B cell (primary cell): ENCODE measurements at regions not wholly inside any gene's neighbourhood (a gene's known extent, or its start where the extent isn't known, plus 50 kb on each side); places are given as distances from the start of the nearest gene placed in this dataset.

Source experiments
- ATAC-seq: fragments of 200-7000 bp; cut with Tn5 transposase; one replicate; pipeline ENCODE4 v1.10.0; 2021; ENCODE audit warnings: low read depth, mild to moderate bottlenecking, moderate number of reproducible peaks, moderate library complexity
- CTCF ChIA-PET: fragments of 350-600 bp; sonication (Branson Sonifier 250); formaldehyde crosslinking; loops from one replicate; lab custom pipeline; 2021; ENCODE audit warnings: antibody characterized with exemption, inconsistent platforms; lab: Charles Lee
- POLR2A ChIA-PET: fragments of 350-600 bp; sonication (Branson Sonifier 250); formaldehyde crosslinking; loops from one replicate; lab custom pipeline; 2021; ENCODE audit warnings: antibody characterized with exemption; lab: Charles Lee
- DNase-seq: peaks from one replicate; pipeline ENCODE4 v3.0.0; 2013
- H2AFZ ChIP-seq: 2 replicates; pipeline ENCODE4 v1.6.1; 2012; ENCODE audit warnings: mild to moderate bottlenecking, low read depth, low read length; ENCODE audit not compliant: insufficient read depth, poor library complexity, severe bottlenecking
- H3K27ac ChIP-seq, 2 donors: 1 replicate in 1 of 2; 2 replicates in 1 of 2; pipeline ENCODE4 v1.5.1; 2012 to 2013; ENCODE audit warnings: low read length in 2 of 2, mild to moderate bottlenecking in 2 of 2, moderate library complexity in 1 of 2
- H3K27me3 ChIP-seq, 4 experiments: fragments of 200-600 bp in 1 of 4; sonication (generic) in 1 of 4; replicated peaks in 1 of 4; 1 replicate in 2 of 4; 2 replicates in 2 of 4; pipeline versions ENCODE4 v1.6.1 to v1.7.0; 2013 to 2016; ENCODE audit warnings: low read length in 3 of 4, mild to moderate bottlenecking in 2 of 4, mixed read lengths in 1 of 4, moderate library complexity in 1 of 4; ENCODE audit not compliant: insufficient read depth in 4 of 4, control insufficient read depth in 3 of 4; ENCODE audit errors: control extremely low read depth in 1 of 4
- H3K36me3 ChIP-seq, 2 experiments: replicated peaks in 1 of 2; 1 replicate in 1 of 2; 2 replicates in 1 of 2; pipeline versions ENCODE4 v1.6.1 to v1.7.1; 2013; ENCODE audit warnings: low read length in 1 of 2; ENCODE audit not compliant: insufficient read depth in 2 of 2, control insufficient read depth in 1 of 2; ENCODE audit errors: control extremely low read depth in 1 of 2, extremely low read depth in 1 of 2
- H3K4me1 ChIP-seq, 2 donors: fragments of 200-600 bp in 1 of 2; sonication (generic) in 1 of 2; 1 replicate in 1 of 2; 2 replicates in 1 of 2; pipeline versions ENCODE4 v1.5.1 to v1.6.1; 2013 to 2017; ENCODE audit warnings: low read length in 2 of 2; ENCODE audit not compliant: control insufficient read depth in 2 of 2, insufficient read depth in 2 of 2
- H3K4me2 ChIP-seq: replicated peaks from 2 replicates; pipeline ENCODE3; 2012; ENCODE audit warnings: mild to moderate bottlenecking, low read depth, low read length; ENCODE audit not compliant: poor library complexity, severe bottlenecking
- H3K4me3 ChIP-seq, 5 experiments: fragments of 200-600 bp in 1 of 5; sonication (generic) in 1 of 5; 1 replicate in 3 of 5; 2 replicates in 2 of 5; pipeline versions ENCODE4 v1.5.1 to v1.7.0; 2011 to 2016; ENCODE audit warnings: low read length in 4 of 5, mild to moderate bottlenecking in 4 of 5, low read depth in 2 of 5, control low read depth in 1 of 5, moderate library complexity in 1 of 5; ENCODE audit not compliant: insufficient read depth in 1 of 5; ENCODE audit errors: control extremely low read depth in 1 of 5, extremely low read depth in 1 of 5
- H3K79me2 ChIP-seq: fragments of 200-600 bp; sonication (generic); one replicate; pipeline ENCODE4 v1.6.0; 2016; ENCODE audit warnings: low read length; ENCODE audit not compliant: control insufficient read depth, insufficient read depth
- H3K9ac ChIP-seq: fragments of 200-600 bp; sonication (generic); 2 replicates; pipeline ENCODE4 v1.6.1; 2017; ENCODE audit warnings: mild to moderate bottlenecking, low read length, moderate library complexity
- H3K9me3 ChIP-seq, 3 donors: one replicate each; pipeline versions ENCODE4 v1.6.1 to v1.7.1; 2013; ENCODE audit warnings: low read length in 2 of 3; ENCODE audit not compliant: control insufficient read depth in 2 of 3, insufficient read depth in 1 of 3; ENCODE audit errors: control extremely low read depth in 1 of 3
- H4K20me1 ChIP-seq: 2 replicates; pipeline ENCODE4 v1.6.0; 2012; ENCODE audit warnings: mild to moderate bottlenecking, low read length; ENCODE audit not compliant: insufficient read depth, control insufficient read depth, poor library complexity, severe bottlenecking
- H3K27ac Mint-ChIP-seq: one replicate; pipeline ENCODE4 v1.8.0; 2021; ENCODE audit warnings: mixed read lengths
- H3K27me3 Mint-ChIP-seq: one replicate; pipeline ENCODE4 v1.8.0; 2021; ENCODE audit warnings: mixed read lengths
- H3K4me1 Mint-ChIP-seq: one replicate; pipeline ENCODE4 v1.8.0; 2021; ENCODE audit warnings: mixed read lengths
- H3K4me3 Mint-ChIP-seq: one replicate; pipeline ENCODE4 v1.8.0; 2021; ENCODE audit warnings: mixed read lengths
- H3K9me3 Mint-ChIP-seq: one replicate; pipeline ENCODE4 v1.8.0; 2022; ENCODE audit warnings: mixed read lengths; ENCODE audit not compliant: insufficient read depth
- EZH2 ChIP-seq: IDR thresholded peaks from 2 replicates; pipeline ENCODE4 v1.6.1; 2012; ENCODE audit warnings: borderline replicate concordance, low read depth, mild to moderate bottlenecking, moderate library complexity, low read length; ENCODE audit not compliant: insufficient read depth, poor library complexity, severe bottlenecking
- WGBS: methylation state at CpG from one replicate; pipeline ENCODE4 v1.1.5; 2013; ENCODE audit warnings: missing lambda C conversion rate; ENCODE audit not compliant: insufficient coverage; 5-methylcytosine and 5-hydroxymethylcytosine counted together
- intact Hi-C: fragments of 100-400 bp; cut with micrococcal nuclease; formaldehyde crosslinking; loops from one replicate; pipeline ENCODE4 v1.10.0; 2022
- TF ChIP-seq, protein P1 (sequence below): fragments of 200-600 bp; IDR thresholded peaks from one replicate; pipeline ENCODE4 v1.8.0; 2022; ENCODE audit warnings: antibody characterized with exemption, mild to moderate bottlenecking

GRCh38 chr6:95487817-95488216, 89.5 kb upstream of the MANEA start:
- Histone ChIP-seq H3K27me3 (no peaks in the 10 kb centered on the region), H3K9me3 (no peaks in the 10 kb centered on the region), H3K4me2 (no peak overlapping the region), H3K79me2 (no peaks in the 10 kb centered on the region), H3K27ac (no peak overlapping the region), H3K4me3 (no peak overlapping the region), H3K9ac (no peak overlapping the region), H3K36me3 (no peaks in the 10 kb centered on the region), H4K20me1 (no peaks in the 10 kb centered on the region), H2AFZ (no peak overlapping the region), H3K4me1 (no peaks in the 10 kb centered on the region)
- no peaks in the 10 kb centered on the region for H3K9me3 Mint-ChIP-seq
- ATAC-seq: no peak
- TF ChIP-seq, protein P1, sequence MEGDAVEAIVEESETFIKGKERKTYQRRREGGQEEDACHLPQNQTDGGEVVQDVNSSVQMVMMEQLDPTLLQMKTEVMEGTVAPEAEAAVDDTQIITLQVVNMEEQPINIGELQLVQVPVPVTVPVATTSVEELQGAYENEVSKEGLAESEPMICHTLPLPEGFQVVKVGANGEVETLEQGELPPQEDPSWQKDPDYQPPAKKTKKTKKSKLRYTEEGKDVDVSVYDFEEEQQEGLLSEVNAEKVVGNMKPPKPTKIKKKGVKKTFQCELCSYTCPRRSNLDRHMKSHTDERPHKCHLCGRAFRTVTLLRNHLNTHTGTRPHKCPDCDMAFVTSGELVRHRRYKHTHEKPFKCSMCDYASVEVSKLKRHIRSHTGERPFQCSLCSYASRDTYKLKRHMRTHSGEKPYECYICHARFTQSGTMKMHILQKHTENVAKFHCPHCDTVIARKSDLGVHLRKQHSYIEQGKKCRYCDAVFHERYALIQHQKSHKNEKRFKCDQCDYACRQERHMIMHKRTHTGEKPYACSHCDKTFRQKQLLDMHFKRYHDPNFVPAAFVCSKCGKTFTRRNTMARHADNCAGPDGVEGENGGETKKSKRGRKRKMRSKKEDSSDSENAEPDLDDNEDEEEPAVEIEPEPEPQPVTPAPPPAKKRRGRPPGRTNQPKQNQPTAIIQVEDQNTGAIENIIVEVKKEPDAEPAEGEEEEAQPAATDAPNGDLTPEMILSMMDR: no peak
- no peak for TF ChIP-seq EZH2
- intact Hi-C loops: no loop called here
- no peak overlapping the region for H3K27ac Mint-ChIP-seq
- no peak overlapping the region for H3K4me3 Mint-ChIP-seq
- no peaks in the 10 kb centered on the region for H3K27me3 Mint-ChIP-seq
- ChIA-PET CTCF (no interaction called here), POLR2A (no interaction called here)
- no peaks in the 10 kb centered on the region for H3K4me1 Mint-ChIP-seq
- DNase-seq: no peak

- ChIA-PET CTCF (no interaction called here), POLR2A (no interaction called here)
- H3K4me2 ChIP-seq: no peak overlapping the region
- TF ChIP-seq EZH2: no peak
- TF ChIP-seq, protein P1: no peak
- no peaks in the 10 kb centered on the region for H3K9me3 ChIP-seq
- H4K20me1 ChIP-seq: no peaks in the 10 kb centered on the region
- Mint-ChIP-seq H3K27me3 (no peaks in the 10 kb centered on the region), H3K27ac (no peak overlapping the region), H3K4me3 (no peak overlapping the region), H3K9me3 (no peaks in the 10 kb centered on the region), H3K4me1 (no peaks in the 10 kb centered on the region)
- no peak overlapping the region for H3K4me3 ChIP-seq
- no peak overlapping the region for H2AFZ ChIP-seq
- WGBS: no CpG with 5 or more reads among the region's 3 CpGs
- intact Hi-C loops: no loop called here
- H3K27me3 ChIP-seq: no peaks in the 10 kb centered on the region
- no peaks in the 10 kb centered on the region for H3K79me2 ChIP-seq
- H3K36me3 ChIP-seq: no peaks in the 10 kb centered on the region
- H3K4me1 ChIP-seq: no peaks in the 10 kb centered on the region
- no peak overlapping the region for H3K27ac ChIP-seq
- no peak for DNase-seq
- no peak for ATAC-seq
- H3K9ac ChIP-seq: no peak overlapping the region
Observed at GRCh38 chr6:95489185-95489863, 88.0 kb upstream of the MANEA start.
